HFFc6 (cell line): ENCODE measurements at regions not wholly inside any gene's neighbourhood (a gene's known extent, or its start where the extent isn't known, plus 50 kb on each side); places are given as distances from the start of the nearest gene placed in this dataset.
A peak's percentile ranks its signal among the peaks of the same experiment; 100 is the strongest.
"Not testable (repeated sequence)": the region's sequence is repeated elsewhere in the genome, so short reads cannot be mapped to it uniquely, and the experiment has no call there.

Experiments
- DNase-seq: peaks from one replicate; pipeline ENCODE4 v3.0.0-alpha.2; 2018
- H3K27ac Mint-ChIP-seq: 2 replicates; pipeline ENCODE4 v1.8.0; 2020; ENCODE audit warnings: mild to moderate bottlenecking, mixed read lengths
- H3K27me3 Mint-ChIP-seq: 2 replicates; pipeline ENCODE4 v1.8.0; 2021; ENCODE audit warnings: mild to moderate bottlenecking, moderate library complexity, mixed read lengths; ENCODE audit not compliant: insufficient read depth
- H3K36me3 Mint-ChIP-seq: 2 replicates; pipeline ENCODE4 v1.8.0; 2021; ENCODE audit warnings: low read depth, mixed read lengths
- H3K4me1 Mint-ChIP-seq: 2 replicates; pipeline ENCODE4 v1.8.0; 2020; ENCODE audit warnings: low read depth, mixed read lengths
- H3K4me3 Mint-ChIP-seq: 2 replicates; pipeline ENCODE4 v1.8.0; 2020; ENCODE audit warnings: mild to moderate bottlenecking, moderate library complexity, mixed read lengths
- H3K9me3 Mint-ChIP-seq: 2 replicates; pipeline ENCODE4 v1.8.0; 2020; ENCODE audit warnings: mild to moderate bottlenecking, mixed read lengths
- TF ChIP-seq, protein P1 (sequence below): fragments of 200-600 bp; sonication (generic); IDR thresholded peaks from 2 replicates; pipeline ENCODE4 v1.5.0; 2021; ENCODE audit warnings: antibody characterized with exemption, mild to moderate bottlenecking

DNA sequence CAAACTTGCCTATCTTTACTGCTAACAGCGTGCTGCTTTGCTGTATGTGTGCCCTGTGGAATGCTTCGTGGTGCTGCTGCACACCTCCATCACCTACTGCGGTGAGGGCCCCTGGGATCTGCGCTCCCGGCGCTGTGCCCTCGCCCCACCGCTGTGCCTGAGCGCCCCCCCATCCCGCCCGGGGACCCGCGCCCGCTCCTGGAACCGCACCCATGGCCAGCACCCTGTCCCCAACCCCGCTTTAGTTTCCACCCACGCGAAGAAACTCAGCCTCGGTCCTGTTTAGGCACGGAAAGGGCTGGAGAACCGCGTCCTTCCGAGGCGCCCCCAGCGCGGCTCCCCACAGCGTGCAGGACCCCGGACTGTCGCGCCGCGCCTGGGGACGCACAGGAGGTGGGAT, 373.4 kb downstream of the GOLGA6L6 start:
- H3K4me3 Mint-ChIP-seq, H3K9me3 Mint-ChIP-seq, DNase-seq, H3K36me3 Mint-ChIP-seq, H3K27ac Mint-ChIP-seq, H3K27me3 Mint-ChIP-seq, H3K4me1 Mint-ChIP-seq: not testable (repeated sequence)

DNA sequence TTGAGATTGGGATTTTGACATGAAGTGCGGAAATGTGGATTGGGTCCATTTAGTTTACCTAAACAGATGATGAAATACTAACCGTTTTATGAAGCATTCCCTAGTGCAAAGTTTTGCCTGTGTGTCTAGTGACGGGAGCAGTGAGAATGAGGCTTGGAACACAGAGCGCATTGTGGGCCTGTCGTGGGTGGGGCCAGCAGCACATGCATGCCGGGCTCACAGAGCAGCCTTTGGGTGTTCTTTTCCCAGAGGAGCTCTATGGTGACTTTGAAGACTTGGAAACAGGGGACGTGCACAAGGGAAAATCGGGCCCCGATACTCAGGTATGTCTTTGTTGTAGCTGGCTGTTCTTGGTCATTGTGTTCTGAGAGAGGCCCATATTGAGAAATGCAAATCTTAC, 388.1 kb downstream of the GOLGA6L6 start:
- H3K9me3 Mint-ChIP-seq, DNase-seq, H3K4me1 Mint-ChIP-seq, H3K27ac Mint-ChIP-seq, H3K27me3 Mint-ChIP-seq, H3K36me3 Mint-ChIP-seq, H3K4me3 Mint-ChIP-seq: not testable (repeated sequence)

DNA sequence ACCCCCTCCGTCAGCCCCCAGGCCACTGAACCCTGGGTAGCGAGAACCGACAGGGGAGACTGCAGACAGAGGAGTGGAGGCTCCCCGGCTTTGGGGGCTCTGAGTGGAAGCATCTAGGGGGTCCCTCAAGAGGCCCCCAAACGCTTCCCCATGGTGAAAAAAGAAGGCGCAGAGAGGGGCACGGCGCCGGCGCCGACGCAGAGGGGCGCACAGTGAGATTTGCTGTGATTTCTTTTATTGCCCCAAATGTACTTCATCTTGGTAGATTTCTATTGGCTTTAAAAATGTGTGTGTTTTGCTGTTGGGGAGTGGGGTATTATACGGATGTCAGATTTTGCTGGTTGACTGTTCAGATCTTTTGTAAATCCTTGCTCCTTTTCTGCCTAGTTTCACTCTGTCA, 392.9 kb downstream of the GOLGA6L6 start:
- not testable (repeated sequence) for H3K27me3 Mint-ChIP-seq, H3K27ac Mint-ChIP-seq, H3K36me3 Mint-ChIP-seq, H3K4me3 Mint-ChIP-seq, DNase-seq, H3K9me3 Mint-ChIP-seq, H3K4me1 Mint-ChIP-seq

DNA sequence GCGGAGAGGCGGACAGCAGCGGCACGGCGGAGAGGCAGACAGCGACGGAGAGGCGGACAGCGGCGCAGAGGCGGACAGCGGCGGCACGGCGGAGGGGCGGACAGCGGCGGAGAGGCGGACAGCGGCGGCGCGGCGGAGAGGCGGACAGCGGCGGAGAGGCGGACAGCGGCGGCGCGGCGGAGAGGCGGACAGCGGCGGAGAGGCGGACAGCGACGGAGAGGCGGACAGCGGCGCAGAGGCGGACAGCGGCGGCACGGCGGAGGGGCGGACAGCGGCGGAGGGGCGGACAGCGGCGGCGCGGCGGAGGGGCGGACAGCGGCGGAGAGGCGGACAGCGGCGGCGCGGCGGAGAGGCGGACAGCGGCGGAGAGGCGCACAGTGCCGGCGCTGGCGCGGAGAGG, 393.6 kb downstream of the GOLGA6L6 start:
- not testable (repeated sequence) for H3K36me3 Mint-ChIP-seq, H3K27me3 Mint-ChIP-seq, DNase-seq, H3K4me1 Mint-ChIP-seq, H3K4me3 Mint-ChIP-seq, H3K27ac Mint-ChIP-seq, H3K9me3 Mint-ChIP-seq

DNA sequence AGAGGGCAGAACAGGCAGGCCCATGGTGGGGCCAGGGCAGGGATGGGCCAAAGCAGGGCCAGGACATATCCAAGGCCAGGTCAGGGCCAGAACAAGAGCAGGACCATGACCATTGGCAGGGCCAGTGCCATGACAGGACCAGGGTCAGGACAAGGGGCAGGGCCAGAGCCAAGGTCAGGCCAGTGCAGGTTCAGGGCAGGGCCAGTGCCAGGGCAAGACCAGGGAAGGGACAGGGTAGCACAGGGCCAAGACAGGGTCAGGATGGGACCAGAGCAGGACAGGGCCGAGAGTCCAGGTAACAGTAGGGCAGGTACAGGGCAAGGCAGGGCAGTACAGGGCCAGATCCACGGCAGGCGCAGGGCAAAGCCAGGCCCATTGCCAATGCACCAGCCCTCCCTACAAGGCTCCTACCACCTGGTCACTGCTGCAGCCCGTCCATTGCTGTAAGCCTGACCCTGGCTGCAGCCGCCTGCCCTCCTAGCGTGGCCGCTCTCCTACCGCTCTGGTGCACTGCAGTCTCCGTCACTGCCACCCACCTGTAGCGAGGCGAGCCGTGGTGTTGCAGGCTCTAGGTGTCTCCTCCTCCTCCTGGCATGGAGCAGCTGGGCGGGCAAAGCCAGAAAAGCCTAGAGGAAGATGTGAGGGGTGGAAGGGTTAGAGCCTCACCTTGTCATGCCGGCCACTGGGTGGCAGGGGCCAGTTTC, 397.1 kb downstream of the GOLGA6L6 start:
- not testable (repeated sequence) for H3K4me3 Mint-ChIP-seq, DNase-seq, H3K4me1 Mint-ChIP-seq, H3K27me3 Mint-ChIP-seq, H3K27ac Mint-ChIP-seq, H3K36me3 Mint-ChIP-seq, H3K9me3 Mint-ChIP-seq

DNA sequence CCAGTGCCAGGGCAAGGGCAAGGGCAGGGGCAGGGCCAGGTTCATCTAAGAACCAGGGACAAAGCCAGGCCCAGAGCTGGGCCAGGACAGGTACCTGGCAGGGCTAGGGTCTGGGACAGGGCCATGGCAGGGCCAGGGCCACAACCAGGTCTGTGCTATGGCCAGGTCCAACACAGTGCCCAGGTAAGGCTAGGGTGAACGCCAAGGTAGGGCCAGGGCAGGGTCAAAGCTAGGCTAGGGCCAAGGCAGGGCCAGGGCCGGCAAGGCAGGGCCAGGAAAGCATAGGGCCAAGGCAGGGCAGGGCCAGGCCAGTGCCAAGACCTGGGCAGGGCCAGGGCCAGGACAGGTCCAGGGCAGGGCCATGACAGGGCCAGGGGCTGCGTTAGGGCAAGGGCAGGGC, 398.7 kb downstream of the GOLGA6L6 start:
- not testable (repeated sequence) for H3K27me3 Mint-ChIP-seq, H3K9me3 Mint-ChIP-seq, H3K27ac Mint-ChIP-seq, H3K4me3 Mint-ChIP-seq, H3K36me3 Mint-ChIP-seq, DNase-seq, H3K4me1 Mint-ChIP-seq

DNA sequence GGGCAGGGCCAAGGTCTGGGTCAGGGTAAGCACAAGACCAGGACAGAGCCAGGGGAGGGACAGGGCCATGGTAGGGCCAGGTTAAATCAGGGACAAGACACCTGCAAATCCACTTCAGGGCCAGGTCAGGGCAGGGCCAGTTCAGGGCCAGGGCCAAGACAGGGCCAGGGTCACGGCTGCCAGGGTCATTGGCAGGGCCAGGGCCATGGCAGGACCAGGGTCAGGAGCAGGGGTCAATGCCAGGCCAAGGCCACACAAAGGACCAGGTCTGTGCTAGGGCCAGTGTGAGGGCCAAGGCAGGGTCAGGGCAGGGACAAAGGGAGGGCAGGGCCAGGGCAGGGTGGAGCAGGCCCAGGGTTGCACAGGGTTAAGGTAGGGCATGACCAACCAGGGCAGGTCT, 399.2 kb downstream of the GOLGA6L6 start:
- not testable (repeated sequence) for H3K4me1 Mint-ChIP-seq, H3K36me3 Mint-ChIP-seq, H3K9me3 Mint-ChIP-seq, H3K27me3 Mint-ChIP-seq, H3K27ac Mint-ChIP-seq, DNase-seq, H3K4me3 Mint-ChIP-seq

DNA sequence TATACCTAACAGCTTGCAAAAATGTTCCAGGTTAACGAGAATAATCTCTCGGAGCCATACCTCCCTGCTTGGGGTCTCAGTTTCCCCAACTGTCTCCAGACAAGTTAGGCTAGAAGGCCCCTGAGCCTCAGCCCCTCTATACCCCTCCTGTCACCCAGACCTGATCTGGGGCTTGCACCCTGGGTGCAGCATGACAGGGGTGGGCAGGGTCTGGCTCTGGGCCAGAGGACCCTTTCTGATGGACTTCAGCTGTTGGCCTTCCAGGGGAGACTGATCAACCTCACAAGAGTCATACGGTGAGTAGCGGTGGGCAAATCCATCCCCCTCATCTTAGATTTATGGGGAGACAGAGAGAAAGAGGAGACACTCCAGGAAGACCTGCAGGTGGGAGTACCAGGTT, 416.9 kb downstream of the GOLGA6L6 start:
- not testable (repeated sequence) for H3K36me3 Mint-ChIP-seq, H3K4me3 Mint-ChIP-seq, H3K9me3 Mint-ChIP-seq, H3K27me3 Mint-ChIP-seq, H3K27ac Mint-ChIP-seq, H3K4me1 Mint-ChIP-seq, DNase-seq

DNA sequence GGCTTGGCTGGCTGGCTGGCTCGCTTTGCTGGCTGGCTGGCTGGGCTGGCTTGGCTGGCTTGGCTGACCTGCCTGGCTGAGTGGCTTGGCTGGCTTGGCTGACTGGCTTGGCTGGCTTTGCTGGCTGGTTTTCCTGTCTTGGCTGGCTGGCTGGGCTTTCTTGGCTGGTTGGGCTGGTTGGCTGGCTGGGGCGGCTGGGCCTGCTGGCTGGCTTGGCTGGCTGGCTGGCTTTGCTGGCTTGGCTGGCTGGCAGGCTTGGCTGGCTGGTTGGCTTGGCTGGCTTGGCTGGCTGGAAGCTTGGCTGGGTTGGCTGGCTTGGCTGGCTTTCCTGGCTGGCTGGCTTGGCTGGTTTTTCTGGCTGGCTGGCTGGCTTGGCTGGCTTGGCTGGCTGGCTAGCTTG, 435.6 kb downstream of the GOLGA6L6 start:
- Mint-ChIP-seq H3K27ac (no peak overlapping the region), H3K4me1 (no peaks in the 10 kb centered on the region), H3K36me3 (no peaks in the 10 kb centered on the region), H3K4me3 (no peak overlapping the region), H3K9me3 (no peaks in the 10 kb centered on the region), H3K27me3 (no peaks in the 10 kb centered on the region)
- TF ChIP-seq, protein P1, sequence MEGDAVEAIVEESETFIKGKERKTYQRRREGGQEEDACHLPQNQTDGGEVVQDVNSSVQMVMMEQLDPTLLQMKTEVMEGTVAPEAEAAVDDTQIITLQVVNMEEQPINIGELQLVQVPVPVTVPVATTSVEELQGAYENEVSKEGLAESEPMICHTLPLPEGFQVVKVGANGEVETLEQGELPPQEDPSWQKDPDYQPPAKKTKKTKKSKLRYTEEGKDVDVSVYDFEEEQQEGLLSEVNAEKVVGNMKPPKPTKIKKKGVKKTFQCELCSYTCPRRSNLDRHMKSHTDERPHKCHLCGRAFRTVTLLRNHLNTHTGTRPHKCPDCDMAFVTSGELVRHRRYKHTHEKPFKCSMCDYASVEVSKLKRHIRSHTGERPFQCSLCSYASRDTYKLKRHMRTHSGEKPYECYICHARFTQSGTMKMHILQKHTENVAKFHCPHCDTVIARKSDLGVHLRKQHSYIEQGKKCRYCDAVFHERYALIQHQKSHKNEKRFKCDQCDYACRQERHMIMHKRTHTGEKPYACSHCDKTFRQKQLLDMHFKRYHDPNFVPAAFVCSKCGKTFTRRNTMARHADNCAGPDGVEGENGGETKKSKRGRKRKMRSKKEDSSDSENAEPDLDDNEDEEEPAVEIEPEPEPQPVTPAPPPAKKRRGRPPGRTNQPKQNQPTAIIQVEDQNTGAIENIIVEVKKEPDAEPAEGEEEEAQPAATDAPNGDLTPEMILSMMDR, result no peak
- peak; percentile 0 for DNase-seq

DNA sequence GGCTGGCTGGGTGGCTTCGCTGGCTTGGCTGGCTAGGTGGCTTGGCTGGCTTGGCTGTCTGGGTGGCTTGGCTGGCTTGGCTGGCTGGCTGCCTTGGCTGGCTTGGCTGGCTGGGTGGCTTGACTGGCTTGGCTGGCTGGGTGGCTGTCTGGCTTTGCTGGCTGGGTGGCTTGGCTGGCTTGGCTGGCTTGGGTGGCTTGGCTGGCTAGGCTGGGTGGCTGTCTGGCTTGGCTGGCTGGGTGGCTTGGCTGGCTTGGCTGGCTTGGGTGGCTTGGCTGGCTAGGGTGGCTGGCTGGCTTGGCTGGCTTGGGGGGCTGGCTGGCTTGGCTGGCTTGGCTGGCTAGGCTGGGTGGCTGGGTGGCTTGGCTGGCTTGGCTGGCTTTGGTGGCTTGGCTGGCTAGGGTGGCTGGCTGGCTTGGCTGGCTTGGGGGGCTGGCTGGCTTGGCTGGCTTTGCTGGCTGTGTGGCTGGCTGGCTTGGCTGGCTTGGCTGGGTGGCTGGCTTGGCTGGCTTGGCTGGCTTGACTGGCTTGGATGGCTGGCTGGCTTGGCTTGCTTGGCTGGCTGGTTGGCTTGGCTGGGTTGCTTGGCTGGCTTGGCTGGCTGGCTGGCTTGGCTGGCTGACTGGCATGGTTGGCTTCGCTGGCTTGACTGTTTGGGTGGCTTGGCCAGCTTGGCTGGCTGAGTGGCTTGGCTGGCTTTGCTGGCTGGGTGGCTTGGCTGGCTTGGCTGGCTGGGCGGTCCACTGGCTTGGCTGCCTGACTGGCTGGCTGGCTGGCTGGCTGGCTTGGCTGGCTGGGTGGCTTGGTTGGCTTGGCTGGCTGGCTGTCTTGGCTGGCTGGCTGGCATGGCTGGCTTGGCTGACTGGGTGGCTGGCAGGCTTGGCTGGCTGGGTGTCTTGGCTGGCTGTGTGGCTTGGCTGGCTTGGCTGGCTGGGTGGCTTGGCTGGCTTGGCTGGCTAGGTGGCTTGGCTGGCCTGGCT, 436.3 kb downstream of the GOLGA6L6 start:
- H3K36me3 Mint-ChIP-seq, H3K4me1 Mint-ChIP-seq, H3K9me3 Mint-ChIP-seq, H3K4me3 Mint-ChIP-seq, H3K27me3 Mint-ChIP-seq, DNase-seq, H3K27ac Mint-ChIP-seq: not testable (repeated sequence)

DNA sequence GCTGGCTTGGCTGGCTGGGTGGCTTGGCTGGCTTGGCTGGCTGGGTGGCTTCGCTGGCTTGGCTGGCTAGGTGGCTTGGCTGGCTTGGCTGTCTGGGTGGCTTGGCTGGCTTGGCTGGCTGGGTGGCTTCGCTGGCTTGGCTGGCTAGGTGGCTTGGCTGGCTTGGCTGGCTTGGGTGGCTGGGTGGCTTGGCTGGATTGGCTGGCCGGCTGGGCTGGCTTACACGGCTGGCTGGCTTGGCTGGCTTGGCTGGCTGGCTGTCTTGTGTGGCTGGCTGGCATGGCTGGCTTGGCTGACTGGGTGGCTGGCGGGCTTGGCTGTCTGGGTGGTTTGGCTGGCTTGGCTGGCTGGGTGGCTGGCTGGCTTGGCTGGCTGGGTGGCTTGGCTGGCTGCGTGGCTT, 437.0 kb downstream of the GOLGA6L6 start:
- not testable (repeated sequence) for H3K4me3 Mint-ChIP-seq, H3K4me1 Mint-ChIP-seq, H3K27me3 Mint-ChIP-seq, H3K9me3 Mint-ChIP-seq, H3K36me3 Mint-ChIP-seq, H3K27ac Mint-ChIP-seq
- peak; percentile 0 for DNase-seq

DNA sequence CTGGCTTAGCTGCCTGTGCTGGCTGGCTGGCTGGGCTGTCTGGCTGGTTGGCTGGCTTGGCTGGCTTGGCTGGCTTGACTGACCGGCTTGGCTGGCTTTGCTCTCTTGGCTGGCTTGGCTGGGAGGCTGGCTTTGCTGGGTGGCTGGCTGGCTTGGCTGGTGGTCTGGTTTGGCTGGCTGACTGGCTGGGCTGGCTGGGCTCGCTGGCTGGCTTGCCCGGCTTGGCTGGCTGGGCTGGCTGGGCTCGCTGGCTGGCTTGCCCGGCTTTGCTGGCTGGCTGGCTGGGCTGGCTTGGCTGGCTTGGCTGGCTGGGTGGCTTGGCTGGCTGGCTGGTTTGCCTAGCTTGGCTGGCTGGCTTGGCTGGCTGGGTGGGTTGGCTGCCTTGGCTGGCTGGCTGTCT, 438.7 kb downstream of the GOLGA6L6 start:
- H3K27ac Mint-ChIP-seq, H3K4me3 Mint-ChIP-seq, H3K36me3 Mint-ChIP-seq, H3K9me3 Mint-ChIP-seq, H3K27me3 Mint-ChIP-seq, H3K4me1 Mint-ChIP-seq: not testable (repeated sequence)
- DNase-seq, result peak; percentile 2

DNA sequence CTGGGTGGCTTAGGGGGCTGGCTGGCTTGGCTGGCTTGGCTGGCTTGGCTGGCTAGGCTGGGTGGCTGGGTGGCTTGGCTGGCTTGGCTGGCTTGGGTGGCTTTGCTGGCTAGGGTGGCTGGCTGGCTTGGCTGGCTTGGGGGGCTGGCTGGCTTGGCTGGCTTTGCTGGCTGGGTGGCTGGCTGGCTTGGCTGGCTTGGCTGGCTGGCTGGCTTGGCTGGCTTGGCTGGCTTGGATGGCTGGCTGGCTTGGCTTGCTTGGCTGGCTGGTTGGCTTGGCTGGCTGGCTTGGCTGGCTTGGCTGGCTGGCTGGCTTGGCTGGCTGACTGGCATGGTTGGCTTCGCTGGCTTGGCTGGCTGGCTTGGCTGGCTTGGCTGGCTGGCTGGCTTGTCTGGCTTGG, 439.4 kb downstream of the GOLGA6L6 start:
- not testable (repeated sequence) for H3K27ac Mint-ChIP-seq, H3K27me3 Mint-ChIP-seq, H3K9me3 Mint-ChIP-seq, H3K36me3 Mint-ChIP-seq, H3K4me1 Mint-ChIP-seq, H3K4me3 Mint-ChIP-seq
- DNase-seq, result peak; percentile 0
